ENCODE measurements at regions not wholly inside any gene's neighbourhood (a gene's known extent, or its start where the extent isn't known, plus 50 kb on each side); places are given as distances from the start of the nearest gene placed in this dataset.

DNA sequence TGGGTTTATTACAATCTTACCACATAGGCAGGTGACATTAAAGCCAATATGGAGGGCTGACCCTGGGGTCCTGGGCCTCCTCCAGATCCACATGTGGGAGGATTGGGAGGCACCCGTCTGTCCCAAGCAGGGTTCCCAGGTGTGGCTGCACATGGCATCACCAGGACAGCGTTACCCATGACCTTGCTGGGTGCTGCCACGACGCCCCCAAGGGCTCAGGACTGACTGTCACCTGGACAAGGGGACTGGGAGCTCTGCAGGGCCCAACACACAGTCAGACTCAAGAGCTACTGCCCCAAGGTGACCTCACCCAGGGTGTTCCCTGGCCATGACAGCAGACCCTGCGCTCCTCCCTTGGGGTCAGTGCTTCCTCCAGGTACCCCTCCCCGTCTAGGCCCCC is 437.4 kb upstream of the MYT1L start:
- no peak overlapping the region for H3K4me2 ChIP-seq (ENCODE audit: insufficient read depth, low read length)
- no peaks in the 10 kb centered on the region for H3K4me1 ChIP-seq (ENCODE audit: insufficient read depth, low read length)
- no peaks in the 10 kb centered on the region for H3K9me3 ChIP-seq (ENCODE audit: low read depth, low read length)

DNA sequence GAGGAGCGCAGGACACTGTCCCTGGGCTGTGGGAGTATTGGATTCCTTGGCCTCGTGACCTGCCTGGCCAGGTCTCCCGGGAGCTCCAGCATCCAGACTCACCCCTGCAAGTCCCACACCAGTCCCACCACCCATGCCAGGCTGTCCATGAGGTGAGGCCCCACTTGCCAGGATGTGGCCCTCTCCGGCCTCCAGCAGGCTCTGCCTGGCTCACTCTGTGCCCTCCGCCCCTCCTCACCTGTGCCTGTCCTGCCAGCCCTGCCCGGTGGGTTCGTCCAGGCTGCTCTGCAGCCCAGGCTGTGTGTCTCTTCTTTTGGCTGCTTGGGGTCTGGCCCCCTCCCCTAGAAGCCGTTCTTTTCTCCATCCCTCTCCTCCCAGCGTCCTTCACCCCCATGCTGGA is 436.8 kb upstream of the MYT1L start:
- Histone ChIP-seq H3K79me2 (ENCODE audit: insufficient read depth, low read length) (no peaks in the 10 kb centered on the region), H3K27me3 (ENCODE audit: insufficient read depth, low read length) (no peaks in the 10 kb centered on the region), H3K4me3 (ENCODE audit: insufficient read depth, low read length) (no peak overlapping the region), H2AFZ (ENCODE audit: low read length) (no peak overlapping the region), H3K36me3 (ENCODE audit: insufficient read depth, low read length) (no peaks in the 10 kb centered on the region), H3K4me1 (ENCODE audit: insufficient read depth, low read length) (no peaks in the 10 kb centered on the region), H4K20me1 (ENCODE audit: insufficient read depth, low read length) (no peaks in the 10 kb centered on the region), H3K9me3 (ENCODE audit: low read depth, low read length) (no peaks in the 10 kb centered on the region), H3K4me2 (ENCODE audit: insufficient read depth, low read length) (no peak overlapping the region), H3K27ac (ENCODE audit: low read depth, low read length) (no peak overlapping the region)
- TF ChIP-seq, protein P1, sequence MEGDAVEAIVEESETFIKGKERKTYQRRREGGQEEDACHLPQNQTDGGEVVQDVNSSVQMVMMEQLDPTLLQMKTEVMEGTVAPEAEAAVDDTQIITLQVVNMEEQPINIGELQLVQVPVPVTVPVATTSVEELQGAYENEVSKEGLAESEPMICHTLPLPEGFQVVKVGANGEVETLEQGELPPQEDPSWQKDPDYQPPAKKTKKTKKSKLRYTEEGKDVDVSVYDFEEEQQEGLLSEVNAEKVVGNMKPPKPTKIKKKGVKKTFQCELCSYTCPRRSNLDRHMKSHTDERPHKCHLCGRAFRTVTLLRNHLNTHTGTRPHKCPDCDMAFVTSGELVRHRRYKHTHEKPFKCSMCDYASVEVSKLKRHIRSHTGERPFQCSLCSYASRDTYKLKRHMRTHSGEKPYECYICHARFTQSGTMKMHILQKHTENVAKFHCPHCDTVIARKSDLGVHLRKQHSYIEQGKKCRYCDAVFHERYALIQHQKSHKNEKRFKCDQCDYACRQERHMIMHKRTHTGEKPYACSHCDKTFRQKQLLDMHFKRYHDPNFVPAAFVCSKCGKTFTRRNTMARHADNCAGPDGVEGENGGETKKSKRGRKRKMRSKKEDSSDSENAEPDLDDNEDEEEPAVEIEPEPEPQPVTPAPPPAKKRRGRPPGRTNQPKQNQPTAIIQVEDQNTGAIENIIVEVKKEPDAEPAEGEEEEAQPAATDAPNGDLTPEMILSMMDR (IDR thresholded peaks at IDR 0.05; ENCODE audit: extremely low read depth, low read depth, low read length), result no peak
- no peak for DNase-seq (ENCODE audit: insufficient read length, low spot score, missing footprints)

More for the DNA sequence above, 437.4 kb upstream of the MYT1L start:
- H3K27me3 ChIP-seq (ENCODE audit: insufficient read depth, low read length), result no peaks in the 10 kb centered on the region
- no peak overlapping the region for H2AFZ ChIP-seq (ENCODE audit: low read length)
- H4K20me1 ChIP-seq (ENCODE audit: insufficient read depth, low read length), result no peaks in the 10 kb centered on the region
- TF ChIP-seq, protein P1 (IDR thresholded peaks at IDR 0.05; ENCODE audit: extremely low read depth, low read depth, low read length), result no peak
- no peaks in the 10 kb centered on the region for H3K36me3 ChIP-seq (ENCODE audit: insufficient read depth, low read length)
- H3K79me2 ChIP-seq (ENCODE audit: insufficient read depth, low read length), result no peaks in the 10 kb centered on the region
- no peak overlapping the region for H3K27ac ChIP-seq (ENCODE audit: low read depth, low read length)
- H3K4me3 ChIP-seq (ENCODE audit: insufficient read depth, low read length), result no peak overlapping the region
- DNase-seq (ENCODE audit: insufficient read length, low spot score, missing footprints), result no peak

DNA sequence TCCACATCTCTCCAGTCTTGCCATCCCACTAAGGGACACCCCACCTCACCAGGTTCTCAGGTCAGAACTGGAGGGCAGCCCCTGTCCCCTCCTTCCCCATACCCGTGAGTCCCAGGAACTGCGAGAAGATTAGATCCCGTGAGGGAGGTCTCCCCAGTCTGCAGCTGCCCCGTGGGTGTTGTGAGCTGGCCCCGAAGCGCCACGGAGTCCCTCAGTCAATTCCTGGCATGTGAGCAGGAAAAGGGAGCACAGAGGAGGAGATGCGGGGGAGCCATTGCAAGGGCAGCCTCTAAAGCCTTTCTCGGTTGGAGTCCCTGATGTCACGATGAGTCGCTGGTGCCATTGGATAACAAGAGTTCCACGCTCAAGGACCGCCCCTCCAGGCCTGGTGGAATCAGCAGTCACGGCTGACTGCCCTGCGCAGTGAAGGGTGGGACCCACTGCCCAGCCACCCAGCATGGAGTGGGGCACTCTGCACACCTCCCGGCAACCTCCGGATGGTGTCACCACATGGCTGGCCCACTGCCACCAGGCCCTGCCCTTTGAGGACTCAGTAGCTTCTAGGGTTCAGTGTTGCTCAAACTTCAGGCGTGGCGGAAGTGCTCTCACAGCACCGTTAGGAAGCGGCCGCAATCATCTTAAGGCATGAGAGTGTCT is 434.9 kb upstream of the MYT1L start:
- Histone ChIP-seq H4K20me1 (ENCODE audit: insufficient read depth, low read length) (no peaks in the 10 kb centered on the region), H3K4me1 (ENCODE audit: insufficient read depth, low read length) (no peaks in the 10 kb centered on the region), H2AFZ (ENCODE audit: low read length) (no peak overlapping the region), H3K27me3 (ENCODE audit: insufficient read depth, low read length) (no peaks in the 10 kb centered on the region), H3K4me2 (ENCODE audit: insufficient read depth, low read length) (no peak overlapping the region), H3K27ac (ENCODE audit: low read depth, low read length) (no peak overlapping the region), H3K79me2 (ENCODE audit: insufficient read depth, low read length) (no peaks in the 10 kb centered on the region), H3K9me3 (ENCODE audit: low read depth, low read length) (no peaks in the 10 kb centered on the region), H3K4me3 (ENCODE audit: insufficient read depth, low read length) (no peak overlapping the region), H3K36me3 (ENCODE audit: insufficient read depth, low read length) (no peaks in the 10 kb centered on the region)
- TF ChIP-seq, protein P1 (IDR thresholded peaks at IDR 0.05; ENCODE audit: extremely low read depth, low read depth, low read length), result no peak
- DNase-seq (ENCODE audit: insufficient read length, low spot score, missing footprints), result no peak

DNA sequence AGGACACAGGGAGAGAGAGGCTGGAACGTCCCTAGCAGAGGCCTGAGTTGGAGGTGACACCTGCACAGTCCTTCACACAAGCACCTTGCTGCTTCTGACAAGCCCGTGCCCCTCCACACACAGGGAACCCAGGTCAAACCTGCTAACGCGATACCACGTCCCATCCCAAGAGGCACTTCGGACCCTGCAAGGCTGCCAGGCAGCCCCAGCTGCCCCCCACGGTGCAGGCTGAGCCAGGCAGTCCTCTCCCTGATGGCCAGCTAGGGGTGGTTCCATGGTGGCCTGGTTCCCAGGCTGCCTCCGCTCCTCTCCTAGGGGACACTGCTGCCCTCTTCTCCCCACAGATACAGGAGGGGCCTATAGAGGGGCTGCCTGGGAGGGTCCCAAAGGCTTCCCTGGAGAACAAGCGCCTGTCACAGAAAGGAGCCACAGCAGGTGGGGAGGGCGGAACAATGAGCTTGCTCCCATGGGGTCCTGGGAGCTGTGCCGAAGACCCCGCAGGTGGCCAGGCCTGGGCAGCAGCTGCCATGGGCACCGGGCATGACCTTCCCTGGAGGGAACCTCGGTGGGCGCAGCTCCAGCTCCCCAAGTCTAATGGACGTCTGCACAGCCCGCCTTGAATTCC is 434.2 kb upstream of the MYT1L start:
- Histone ChIP-seq H2AFZ (ENCODE audit: low read length) (no peak overlapping the region), H3K27me3 (ENCODE audit: insufficient read depth, low read length) (no peaks in the 10 kb centered on the region), H3K79me2 (ENCODE audit: insufficient read depth, low read length) (no peaks in the 10 kb centered on the region), H3K36me3 (ENCODE audit: insufficient read depth, low read length) (no peaks in the 10 kb centered on the region), H3K4me3 (ENCODE audit: insufficient read depth, low read length) (no peak overlapping the region), H3K9me3 (ENCODE audit: low read depth, low read length) (no peaks in the 10 kb centered on the region), H3K4me1 (ENCODE audit: insufficient read depth, low read length) (no peaks in the 10 kb centered on the region), H4K20me1 (ENCODE audit: insufficient read depth, low read length) (no peaks in the 10 kb centered on the region), H3K27ac (ENCODE audit: low read depth, low read length) (no peak overlapping the region), H3K4me2 (ENCODE audit: insufficient read depth, low read length) (no peak overlapping the region)
- no peak for DNase-seq (ENCODE audit: insufficient read length, low spot score, missing footprints)
- TF ChIP-seq, protein P1 (IDR thresholded peaks at IDR 0.05; ENCODE audit: extremely low read depth, low read depth, low read length), result no peak

Measured in osteoblast (primary cell).